Gastroesophageal sphincter (tissue), 4 donors: ENCODE measurements at regions not wholly inside any gene's neighbourhood (a gene's known extent, or its start where the extent isn't known, plus 50 kb on each side); places are given as distances from the start of the nearest gene placed in this dataset.

ENCODE experiments used
- ATAC-seq: fragments of 150-250 bp; one replicate; pipeline ENCODE4 v1.9.1; 2016; ENCODE audit warnings: mild to moderate bottlenecking, moderate library complexity
- H3K27ac ChIP-seq, 4 donors: fragments of 200-600 bp; sonication (generic) in 3 of 4; 1 replicate in 3 of 4; 2 replicates in 1 of 4; pipeline ENCODE4 v1.5.1; 2016 to 2019
- H3K27me3 ChIP-seq: fragments of 200-600 bp; sonication (generic); one replicate; pipeline ENCODE4 v1.5.1; 2019
- H3K36me3 ChIP-seq, 2 donors: fragments of 200-600 bp; sonication (generic); one replicate each; pipeline ENCODE4 v1.5.1; 2019; ENCODE audit warnings: control low read depth in 1 of 2
- H3K4me1 ChIP-seq, 3 donors: fragments of 200-600 bp; sonication (generic); 1 replicate in 2 of 3; 2 replicates in 1 of 3; pipeline ENCODE4 v1.5.1; 2016 to 2019; ENCODE audit warnings: control low read depth in 2 of 3
- H3K4me3 ChIP-seq, 2 donors: fragments of 200-600 bp; sonication (generic); one replicate each; pipeline ENCODE4 v1.5.1; 2019; ENCODE audit warnings: mild to moderate bottlenecking in 1 of 2, moderate library complexity in 1 of 2
- H3K9me3 ChIP-seq, 3 donors: fragments of 200-600 bp; sonication (generic); one replicate each; pipeline ENCODE4 v1.5.1; 2017 to 2019; ENCODE audit warnings: control low read depth in 2 of 3
- EP300 ChIP-seq: sonication (generic); formaldehyde crosslinking; IDR thresholded peaks from one replicate; pipeline ENCODE4 v1.6.1; 2017; ENCODE audit warnings: antibody characterized with exemption, mild to moderate bottlenecking
- POLR2A ChIP-seq, 2 donors: fragments of 450-650 bp; IDR thresholded peaks; one replicate each; pipeline ENCODE4 v1.6.1; 2017; ENCODE audit warnings: antibody characterized with exemption in 2 of 2, mild to moderate bottlenecking in 2 of 2, moderate library complexity in 1 of 2
- POLR2AphosphoS5 ChIP-seq: sonication (generic); formaldehyde crosslinking; IDR thresholded peaks from one replicate; pipeline ENCODE4 v1.6.1; 2017; ENCODE audit warnings: antibody characterized with exemption
- WGBS, 2 donors: methylation state at CpG; one replicate each; pipeline ENCODE4 v1.1.5; 2018; ENCODE audit warnings: low coverage in 1 of 2; 5-methylcytosine and 5-hydroxymethylcytosine counted together
- TF ChIP-seq, protein P1 (sequence below), 4 experiments: fragments of 200-600 bp in 2 of 4; fragments of 450-650 bp in 2 of 4; sonication (generic) in 1 of 4; IDR thresholded peaks; one replicate each; pipeline ENCODE4 v1.5.1; 2017 to 2019; ENCODE audit warnings: antibody characterized with exemption in 4 of 4, mild to moderate bottlenecking in 2 of 4, moderate library complexity in 2 of 4

DNA sequence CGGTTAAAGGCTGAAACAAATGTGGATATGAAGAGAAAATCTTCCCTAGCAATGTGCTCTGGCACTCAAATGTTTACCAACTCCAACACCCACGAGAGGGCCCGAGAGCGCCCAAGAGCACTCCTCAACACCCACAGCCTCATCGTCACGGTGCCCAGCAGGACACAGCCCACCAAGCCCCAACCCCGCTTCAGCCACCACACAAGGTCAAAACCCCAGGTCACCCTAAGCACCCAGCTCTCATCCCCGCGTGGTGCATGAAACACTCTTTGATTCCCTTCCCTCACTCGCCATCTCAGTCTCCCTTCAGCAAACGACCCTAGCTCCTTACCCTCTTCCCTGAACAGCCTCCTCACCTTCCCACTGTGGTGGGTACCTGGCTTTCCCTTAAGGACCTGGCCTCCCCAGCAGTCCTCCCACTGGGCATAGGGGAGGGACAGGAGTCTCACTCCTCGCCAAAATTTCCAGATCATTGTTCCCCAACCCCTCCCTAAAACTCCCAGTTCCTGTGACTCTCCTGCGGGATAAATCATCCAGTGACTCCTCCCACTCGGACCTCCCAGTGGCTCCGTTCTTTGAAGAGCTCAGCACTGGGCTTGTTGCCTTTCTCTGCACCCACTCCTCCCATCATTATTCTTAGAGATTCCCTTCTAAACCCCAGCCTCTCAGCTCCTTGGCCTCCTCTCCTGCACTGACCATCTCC lies 170.4 kb upstream of the SYT6 start:
- H3K27me3 ChIP-seq: peaks cover 7% of the 10 kb centered on the region
- 72 to 89% methylated on average over 11 to 12 of the region's 15 CpGs for WGBS, 2 donors
- TF ChIP-seq POLR2AphosphoS5 (no peak), POLR2A (IDR thresholded peaks at IDR 0.05) (no peak), EP300 (no peak)
- TF ChIP-seq, protein P1, sequence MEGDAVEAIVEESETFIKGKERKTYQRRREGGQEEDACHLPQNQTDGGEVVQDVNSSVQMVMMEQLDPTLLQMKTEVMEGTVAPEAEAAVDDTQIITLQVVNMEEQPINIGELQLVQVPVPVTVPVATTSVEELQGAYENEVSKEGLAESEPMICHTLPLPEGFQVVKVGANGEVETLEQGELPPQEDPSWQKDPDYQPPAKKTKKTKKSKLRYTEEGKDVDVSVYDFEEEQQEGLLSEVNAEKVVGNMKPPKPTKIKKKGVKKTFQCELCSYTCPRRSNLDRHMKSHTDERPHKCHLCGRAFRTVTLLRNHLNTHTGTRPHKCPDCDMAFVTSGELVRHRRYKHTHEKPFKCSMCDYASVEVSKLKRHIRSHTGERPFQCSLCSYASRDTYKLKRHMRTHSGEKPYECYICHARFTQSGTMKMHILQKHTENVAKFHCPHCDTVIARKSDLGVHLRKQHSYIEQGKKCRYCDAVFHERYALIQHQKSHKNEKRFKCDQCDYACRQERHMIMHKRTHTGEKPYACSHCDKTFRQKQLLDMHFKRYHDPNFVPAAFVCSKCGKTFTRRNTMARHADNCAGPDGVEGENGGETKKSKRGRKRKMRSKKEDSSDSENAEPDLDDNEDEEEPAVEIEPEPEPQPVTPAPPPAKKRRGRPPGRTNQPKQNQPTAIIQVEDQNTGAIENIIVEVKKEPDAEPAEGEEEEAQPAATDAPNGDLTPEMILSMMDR (IDR thresholded peaks at IDR 0.05): no peak
- no peaks in the 10 kb centered on the region for H3K4me1 ChIP-seq
- H3K36me3 ChIP-seq: no peaks in the 10 kb centered on the region
- no peak for ATAC-seq
- H3K27ac ChIP-seq: no peak overlapping the region
- H3K9me3 ChIP-seq: peaks cover 0 to 6% (median 0%) of the 10 kb centered on the region in 3 donors
- H3K4me3 ChIP-seq: no peak overlapping the region

DNA sequence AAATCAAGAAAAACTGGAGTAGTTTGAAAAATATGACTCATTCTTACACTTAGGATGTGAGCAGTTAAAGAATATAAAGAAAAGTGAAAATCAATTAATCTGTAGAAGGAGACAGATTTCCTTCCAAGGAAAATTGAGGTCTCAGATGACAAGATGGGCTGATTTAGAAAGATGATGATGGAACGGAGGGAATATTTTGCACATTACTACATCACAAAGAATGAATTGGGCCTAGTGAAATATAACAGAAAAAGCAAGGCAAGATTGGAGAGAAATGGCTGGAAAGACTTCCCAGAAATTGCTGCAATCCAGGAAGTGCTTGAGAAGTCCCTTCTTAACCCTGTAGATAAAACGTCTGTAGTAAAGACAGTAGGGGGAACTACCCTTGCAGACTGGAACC lies 169.1 kb upstream of the SYT6 start:
- WGBS, 2 donors: 79 to 100% methylated on average over 1 to 2 of the region's 2 CpGs
- no peak overlapping the region for H3K4me3 ChIP-seq
- no peak overlapping the region for H3K27ac ChIP-seq

DNA sequence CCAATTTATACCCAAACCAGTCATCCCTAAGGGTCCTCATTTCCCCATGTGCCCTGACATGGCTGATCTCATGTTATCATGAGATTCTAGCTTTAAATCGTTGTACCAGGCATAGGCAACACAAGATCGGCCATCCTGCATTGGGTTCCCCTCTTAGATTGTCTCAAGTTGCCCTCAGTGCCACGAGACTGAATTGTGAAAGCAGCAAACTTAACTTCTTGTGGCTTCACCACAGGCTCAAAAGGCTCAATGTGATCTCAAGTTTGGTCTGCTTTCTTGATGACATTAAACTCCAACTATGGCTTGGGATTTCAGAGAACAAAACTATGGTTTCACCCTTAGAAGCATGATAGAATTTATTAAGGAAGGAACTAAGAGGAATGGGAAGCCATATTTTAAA lies 168.5 kb upstream of the SYT6 start:
- no peaks in the 10 kb centered on the region for H3K4me1 ChIP-seq
- no peak overlapping the region for H3K4me3 ChIP-seq
- H3K9me3 ChIP-seq: peaks cover 0 to 6% (median 0%) of the 10 kb centered on the region in 3 donors
- no peaks in the 10 kb centered on the region for H3K36me3 ChIP-seq
- no peak for ATAC-seq
- WGBS, 2 donors: 80 to 83% methylated on average over 2 to 3 of the region's 3 CpGs
- TF ChIP-seq POLR2AphosphoS5 (no peak), POLR2A (IDR thresholded peaks at IDR 0.05) (no peak), EP300 (no peak)
- TF ChIP-seq, protein P1 (IDR thresholded peaks at IDR 0.05): no peak
- no peaks in the 10 kb centered on the region for H3K27me3 ChIP-seq
- no peak overlapping the region for H3K27ac ChIP-seq

More for the DNA sequence above, 169.1 kb upstream of the SYT6 start:
- no peaks in the 10 kb centered on the region for H3K27me3 ChIP-seq
- no peaks in the 10 kb centered on the region for H3K4me1 ChIP-seq
- no peaks in the 10 kb centered on the region for H3K36me3 ChIP-seq
- peaks cover 0 to 6% (median 0%) of the 10 kb centered on the region in 3 donors for H3K9me3 ChIP-seq
- no peak for ATAC-seq
- TF ChIP-seq, protein P1 (IDR thresholded peaks at IDR 0.05): no peak
- TF ChIP-seq EP300 (no peak), POLR2A (IDR thresholded peaks at IDR 0.05) (no peak), POLR2AphosphoS5 (no peak)

DNA sequence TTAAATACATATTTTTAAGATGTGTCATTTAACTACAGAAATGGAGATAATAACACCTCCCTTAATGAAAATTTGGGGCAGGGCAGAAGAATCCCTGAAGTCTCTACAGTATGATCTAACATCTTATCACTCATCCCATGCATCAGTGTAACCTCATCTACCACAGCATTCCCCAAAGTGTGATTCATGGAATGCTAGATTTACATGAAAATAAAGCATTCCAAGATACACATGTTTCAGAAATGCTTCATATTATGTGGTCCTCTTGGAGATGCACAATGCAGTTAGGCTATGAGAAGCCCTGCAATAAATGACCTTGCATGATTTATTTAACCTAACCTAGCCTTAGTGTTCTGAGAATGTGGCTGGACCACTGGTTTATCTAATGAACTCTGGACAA lies 166.9 kb upstream of the SYT6 start:
- H3K27ac ChIP-seq: no peak overlapping the region
- TF ChIP-seq POLR2A (IDR thresholded peaks at IDR 0.05): no peak
- ATAC-seq: no peak

DNA sequence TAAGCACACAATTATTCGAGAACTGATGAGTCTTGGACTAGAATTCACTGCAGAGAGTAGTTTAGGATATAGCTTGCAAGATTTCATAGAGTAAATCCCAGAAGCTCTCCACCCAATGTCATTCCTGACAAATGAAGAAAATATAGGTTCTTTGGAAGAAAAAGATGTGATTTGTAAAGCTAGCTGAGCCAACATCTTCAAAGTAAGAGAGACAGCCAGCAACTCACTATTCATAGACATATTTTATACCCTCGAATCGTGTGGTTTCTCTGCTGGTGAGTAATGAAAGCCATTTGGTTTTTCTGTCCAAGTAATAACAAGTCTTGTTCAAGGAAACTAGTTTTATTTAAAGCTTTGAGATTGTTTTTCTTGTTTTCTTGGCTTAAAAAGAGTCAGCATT lies 165.7 kb upstream of the SYT6 start:
- ATAC-seq: no peak
- WGBS, 2 donors: 18 to 20% methylated on average over 3 of the region's 3 CpGs
- H3K27ac ChIP-seq: no peak overlapping the region

More for the DNA sequence above, 166.9 kb upstream of the SYT6 start:
- H3K9me3 ChIP-seq: no peaks in the 10 kb centered on the region
- H3K36me3 ChIP-seq: no peaks in the 10 kb centered on the region
- H3K4me3 ChIP-seq: no peak overlapping the region
- H3K4me1 ChIP-seq: no peaks in the 10 kb centered on the region
- H3K27me3 ChIP-seq: no peaks in the 10 kb centered on the region

More for the DNA sequence above, 165.7 kb upstream of the SYT6 start:
- no peaks in the 10 kb centered on the region for H3K4me1 ChIP-seq
- H3K27me3 ChIP-seq: no peaks in the 10 kb centered on the region
- H3K36me3 ChIP-seq: no peaks in the 10 kb centered on the region
- TF ChIP-seq, protein P1 (IDR thresholded peaks at IDR 0.05): no peak
- no peak for TF ChIP-seq POLR2A (IDR thresholded peaks at IDR 0.05)
- no peak for TF ChIP-seq POLR2AphosphoS5
- TF ChIP-seq EP300: no peak
- no peaks in the 10 kb centered on the region for H3K9me3 ChIP-seq
- H3K4me3 ChIP-seq: no peak overlapping the region
